ENCODE measurements at regions not wholly inside any gene's neighbourhood (a gene's known extent, or its start where the extent isn't known, plus 50 kb on each side); places are given as distances from the start of the nearest gene placed in this dataset.
"Not testable (repeated sequence)": the region's sequence is repeated elsewhere in the genome, so short reads cannot be mapped to it uniquely, and the experiment has no call there.

GRCh38 chr20:48126227-48126740, 341.0 kb upstream of the SULF2 start:
- DNase-seq (ENCODE audit: low read depth), result no peak

- DNase-seq (ENCODE audit: low read depth), result no peak
Measured at GRCh38 chr20:48124960-48125359, 339.7 kb upstream of the SULF2 start.

- DNase-seq (ENCODE audit: low read depth), result no peak
Measured at GRCh38 chr20:48124181-48124782, 339.0 kb upstream of the SULF2 start.

- DNase-seq (ENCODE audit: low read depth), result no peak
Measured at GRCh38 chr20:48120120-48120519, 334.8 kb upstream of the SULF2 start.

GRCh38 chr20:48119389-48119788, 334.1 kb upstream of the SULF2 start:
- not testable (repeated sequence) for DNase-seq (ENCODE audit: low read depth)

GRCh38 chr20:48115502-48115901, 330.2 kb upstream of the SULF2 start:
- DNase-seq (ENCODE audit: low read depth), result no peak

GRCh38 chr20:48107560-48107959, 322.3 kb upstream of the SULF2 start:
- DNase-seq (ENCODE audit: low read depth), result no peak

GRCh38 chr20:48106428-48106827, 321.1 kb upstream of the SULF2 start:
- no peak for DNase-seq (ENCODE audit: low read depth)

- DNase-seq (ENCODE audit: low read depth), result no peak
Measured at GRCh38 chr20:48105526-48105925, 320.2 kb upstream of the SULF2 start.

GRCh38 chr20:48102931-48103660, 317.8 kb upstream of the SULF2 start:
- no peak for DNase-seq (ENCODE audit: low read depth)

- no peak for DNase-seq (ENCODE audit: low read depth)
Measured at GRCh38 chr20:48102076-48102787, 317.0 kb upstream of the SULF2 start.

GRCh38 chr20:48100483-48100882, 315.2 kb upstream of the SULF2 start:
- no peak for DNase-seq (ENCODE audit: low read depth)

- no peak for DNase-seq (ENCODE audit: low read depth)
Measured at GRCh38 chr20:48098866-48099265, 313.6 kb upstream of the SULF2 start.

- no peak for DNase-seq (ENCODE audit: low read depth)
Measured at GRCh38 chr20:48098099-48098498, 312.8 kb upstream of the SULF2 start.

GRCh38 chr20:48096957-48097890, 311.9 kb upstream of the SULF2 start:
- DNase-seq (ENCODE audit: low read depth), result no peak

GRCh38 chr20:48096212-48096875, 311.1 kb upstream of the SULF2 start:
- no peak for DNase-seq (ENCODE audit: low read depth)

GRCh38 chr20:48094944-48095343, 309.7 kb upstream of the SULF2 start:
- DNase-seq (ENCODE audit: low read depth), result no peak

- no peak for DNase-seq (ENCODE audit: low read depth)
Measured at GRCh38 chr20:48094196-48094749, 309.0 kb upstream of the SULF2 start.

- DNase-seq (ENCODE audit: low read depth), result no peak
Measured at GRCh38 chr20:48092596-48093280, 307.5 kb upstream of the SULF2 start.

- DNase-seq (ENCODE audit: low read depth), result no peak
Measured at GRCh38 chr20:48090784-48091183, 305.5 kb upstream of the SULF2 start.

All from activated T-cell treated with anti-CD3 and anti-CD28 coated beads for 48 hours (primary cell).